GM19463 (cell line): ENCODE measurements at regions not wholly inside any gene's neighbourhood (a gene's known extent, or its start where the extent isn't known, plus 50 kb on each side); places are given as distances from the start of the nearest gene placed in this dataset.

ENCODE experiments used
- ATAC-seq: cut with Tn5 transposase; IDR thresholded peaks from one replicate; pipeline ENCODE4 v1.9.1; 2021; ENCODE audit warnings: mild to moderate bottlenecking, moderate library complexity; ENCODE audit not compliant: unreplicated experiment

DNA sequence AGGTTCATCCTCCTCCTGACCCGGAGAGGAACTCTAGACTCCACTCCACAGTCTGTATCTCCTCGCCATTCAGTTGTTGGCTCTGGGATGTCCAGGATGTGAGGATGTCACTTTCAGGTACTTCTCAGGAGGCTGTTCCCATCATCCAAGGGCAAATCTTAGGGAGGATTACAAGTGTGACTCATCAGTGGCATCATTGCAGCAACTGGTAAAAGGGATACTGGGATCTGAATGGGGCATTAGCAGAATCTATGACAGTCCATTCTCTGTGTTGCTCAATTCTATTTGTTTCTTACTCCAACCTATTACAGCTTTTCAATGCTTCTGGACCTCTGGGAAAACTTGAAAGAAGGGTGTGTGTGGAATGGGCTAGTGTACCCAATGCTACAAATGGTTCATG is 81.5 kb upstream of the FN1 start:
- no peak for ATAC-seq

DNA sequence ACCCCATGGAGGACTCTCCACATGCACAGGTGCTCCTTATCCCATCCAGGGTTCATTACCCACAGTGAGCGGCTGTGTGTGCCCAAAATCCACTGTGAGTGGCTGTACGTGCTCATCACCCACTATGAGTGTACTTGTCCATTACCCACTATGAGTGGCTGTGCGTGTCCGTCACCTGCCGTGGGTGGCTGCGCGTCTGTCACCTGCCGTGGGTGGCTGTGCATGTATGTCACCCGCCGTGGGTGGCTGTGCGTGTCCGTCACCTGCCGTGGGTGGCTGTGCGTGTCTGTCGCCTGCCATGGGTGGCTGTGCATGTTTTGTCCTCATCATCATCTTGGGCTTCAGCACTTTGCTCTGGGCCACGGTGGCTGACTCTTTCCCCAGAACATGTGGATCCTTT is 78.6 kb upstream of the FN1 start:
- no peak for ATAC-seq

DNA sequence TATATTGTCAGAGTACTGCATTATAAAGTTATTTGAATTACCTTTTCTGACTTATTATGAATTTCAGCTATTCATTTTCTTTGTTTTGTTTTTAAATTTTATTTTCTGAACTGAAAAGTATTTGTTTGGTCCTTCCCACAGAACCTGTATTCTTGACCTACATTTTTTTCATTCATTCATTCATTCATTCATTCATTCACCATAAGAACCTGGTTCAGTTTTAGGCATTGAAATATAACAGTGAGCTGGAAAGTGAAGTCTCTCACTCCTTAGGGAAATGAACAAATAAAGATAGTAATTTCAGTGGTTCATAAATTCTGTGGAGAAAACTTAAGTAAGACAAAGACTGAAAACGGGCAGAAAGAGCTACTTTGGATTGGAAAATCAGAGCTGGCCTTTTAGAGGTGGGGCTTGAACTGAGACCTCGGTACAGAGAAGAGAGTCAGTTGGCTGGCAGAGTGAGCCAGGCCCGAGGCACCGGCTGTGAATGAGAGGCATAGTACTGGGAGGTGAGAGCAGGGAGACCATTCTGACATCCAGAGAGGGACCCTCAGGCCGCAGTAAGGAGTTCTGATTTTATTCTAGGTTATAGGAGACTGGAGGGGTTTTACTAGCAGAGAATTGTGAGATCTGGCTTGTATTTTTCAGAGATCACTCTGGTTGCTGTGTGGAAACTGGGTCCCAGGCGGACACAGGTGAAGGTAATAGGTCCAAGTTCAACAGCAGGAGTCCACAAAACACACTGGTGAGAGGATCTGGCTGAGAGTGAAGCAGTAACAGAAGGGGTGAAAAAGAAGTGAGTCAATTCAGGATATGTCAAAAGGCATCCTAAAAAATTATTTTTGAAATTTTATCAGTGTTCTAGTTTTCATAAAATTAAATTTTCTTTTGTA is 75.8 kb upstream of the FN1 start:
- ATAC-seq = no peak

DNA sequence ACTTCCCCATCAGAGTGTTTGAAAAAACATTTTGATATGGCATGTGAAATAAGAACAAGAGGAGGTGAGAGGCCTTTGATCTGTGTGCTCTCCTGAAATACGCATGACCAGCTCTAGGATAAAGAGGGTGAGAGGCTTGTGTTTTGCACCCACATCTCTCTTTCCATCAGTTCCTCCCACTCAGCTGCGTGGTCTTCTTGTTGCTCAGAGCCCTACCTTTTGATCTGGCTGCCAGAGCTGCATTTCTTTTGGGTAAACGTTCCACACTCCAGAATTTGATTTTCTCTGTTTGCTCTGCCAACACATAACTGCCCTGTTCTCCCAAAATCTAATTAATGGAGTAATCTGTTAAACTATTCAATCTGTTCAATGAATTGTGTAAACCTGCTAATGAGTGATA is 72.0 kb upstream of the FN1 start:
- no peak for ATAC-seq

DNA sequence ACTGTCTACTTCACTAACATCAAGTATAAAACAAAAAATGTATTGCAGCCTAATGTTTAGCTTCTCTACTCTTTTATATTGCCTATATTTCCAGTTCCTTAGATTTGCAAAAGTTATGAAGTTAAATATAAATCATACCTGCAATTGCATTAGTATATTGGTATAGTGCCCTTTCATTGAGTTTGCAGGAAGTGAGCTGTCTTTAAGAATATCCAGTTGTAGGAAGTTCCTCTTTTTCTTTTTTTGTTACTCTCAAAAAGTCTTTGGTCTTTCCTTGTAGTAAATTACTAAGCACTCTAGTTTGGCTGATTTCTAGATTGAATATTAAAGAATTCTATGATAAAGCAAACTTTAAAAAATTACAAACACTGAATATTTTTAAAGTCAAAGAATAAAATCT is 71.3 kb upstream of the FN1 start:
- ATAC-seq = no peak

DNA sequence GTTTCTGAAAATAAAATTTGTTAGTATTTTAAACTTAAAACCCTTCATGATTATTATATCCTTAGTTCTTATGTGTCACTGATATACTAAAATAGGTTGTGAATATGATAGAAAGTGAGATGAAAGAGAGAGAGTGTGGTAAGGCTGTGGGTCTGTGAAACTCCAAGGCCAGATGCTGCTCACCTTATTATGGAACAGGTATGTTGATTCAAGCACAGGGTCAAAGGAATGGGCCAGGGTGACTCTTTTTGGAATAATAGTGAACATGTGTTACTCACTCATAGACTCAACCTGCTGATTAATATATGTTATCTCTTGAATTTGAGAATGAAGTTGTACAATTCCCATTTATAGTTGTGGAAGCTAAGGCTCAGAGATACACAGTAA is 70.7 kb upstream of the FN1 start:
- no peak for ATAC-seq

DNA sequence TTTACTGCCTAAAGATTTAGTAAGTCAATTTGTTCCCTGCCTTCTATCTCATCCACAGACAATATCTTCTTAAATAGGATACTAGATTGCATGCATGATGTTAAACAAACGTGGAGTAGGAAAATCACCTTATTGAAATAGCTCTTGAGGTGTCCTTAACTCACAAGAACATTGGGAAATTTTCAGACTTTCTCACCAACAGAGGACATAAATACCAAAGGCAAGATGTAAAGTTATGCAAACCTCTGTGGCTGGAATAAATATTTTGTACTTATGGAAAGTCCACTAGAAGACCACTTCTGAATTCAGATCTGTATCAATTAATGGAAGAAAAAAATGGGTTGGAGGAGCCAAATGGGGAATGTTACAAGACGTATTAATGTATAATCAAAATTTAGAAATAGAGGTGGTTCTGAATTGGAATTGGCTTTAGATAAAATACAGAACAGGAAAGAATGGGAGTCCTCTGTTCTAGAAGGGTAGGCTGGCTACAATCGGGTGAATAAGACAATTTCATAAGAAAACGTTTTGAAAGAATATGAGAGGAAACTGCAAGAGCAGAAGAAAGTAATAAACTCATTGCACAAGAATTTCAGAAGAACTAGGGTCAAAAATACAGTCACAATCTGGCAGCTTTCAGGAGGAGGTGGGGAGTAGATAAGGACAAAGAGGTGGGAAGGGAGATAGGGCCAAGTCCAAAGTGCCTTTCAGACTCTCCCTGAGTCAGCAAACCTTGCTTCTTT is 69.3 kb upstream of the FN1 start:
- ATAC-seq = no peak

DNA sequence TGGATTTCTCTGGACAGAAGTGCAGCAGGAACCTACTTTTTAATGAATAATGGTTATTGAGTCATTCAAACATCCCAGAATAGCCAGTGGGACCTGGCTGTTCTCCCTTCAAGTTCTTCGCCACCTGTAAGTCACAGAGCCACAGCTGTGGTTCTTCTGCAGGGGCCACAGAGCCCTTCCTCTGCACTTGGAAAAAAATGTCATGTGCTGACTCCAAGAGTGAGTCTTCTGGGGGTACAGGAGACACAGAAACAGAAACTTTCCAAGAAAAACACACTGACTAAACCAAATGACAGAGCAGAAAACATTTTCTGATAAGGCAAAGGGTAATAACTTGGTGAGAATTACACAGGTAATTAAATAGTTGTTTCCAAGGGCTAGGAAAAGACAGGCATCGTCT is 68.7 kb upstream of the FN1 start:
- no peak for ATAC-seq

DNA sequence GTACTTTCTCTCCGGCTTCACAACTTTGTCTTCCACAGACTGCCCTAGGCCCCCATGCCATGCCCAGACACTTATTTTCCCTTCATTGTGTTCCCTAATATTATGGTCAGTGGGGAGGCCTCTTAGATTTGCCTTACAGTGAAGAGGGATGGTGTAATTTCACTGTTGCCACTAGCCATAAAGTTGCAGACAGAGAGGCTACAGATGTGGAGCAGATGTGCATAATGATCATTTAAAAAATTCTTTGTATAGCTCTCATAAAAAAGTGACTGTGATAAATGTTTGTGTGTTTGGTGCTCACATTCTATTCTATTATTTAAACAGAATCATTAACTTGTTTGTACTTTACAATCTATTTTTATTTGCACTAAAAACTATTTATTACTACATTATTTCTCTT is 67.5 kb upstream of the FN1 start:
- ATAC-seq = no peak

DNA sequence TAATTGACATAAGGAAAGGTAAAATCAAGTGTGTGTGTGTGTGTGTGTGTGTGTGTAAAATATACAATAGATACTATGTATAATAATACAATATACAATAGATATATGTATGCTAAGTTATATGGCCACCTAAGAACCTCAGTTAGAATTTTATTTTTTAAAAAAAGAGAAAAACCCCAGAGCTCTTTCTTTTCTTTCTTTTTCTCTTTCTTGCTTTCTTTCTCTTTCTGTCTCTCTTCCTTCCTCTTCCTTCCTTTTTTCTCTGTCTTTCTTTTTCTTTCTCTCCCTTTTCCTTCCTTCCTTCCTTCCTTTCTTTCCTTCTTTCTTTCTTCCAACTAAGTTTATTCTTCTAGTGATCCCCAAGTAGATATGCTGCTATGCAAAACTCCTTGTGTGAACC is 64.6 kb upstream of the FN1 start:
- no peak for ATAC-seq

DNA sequence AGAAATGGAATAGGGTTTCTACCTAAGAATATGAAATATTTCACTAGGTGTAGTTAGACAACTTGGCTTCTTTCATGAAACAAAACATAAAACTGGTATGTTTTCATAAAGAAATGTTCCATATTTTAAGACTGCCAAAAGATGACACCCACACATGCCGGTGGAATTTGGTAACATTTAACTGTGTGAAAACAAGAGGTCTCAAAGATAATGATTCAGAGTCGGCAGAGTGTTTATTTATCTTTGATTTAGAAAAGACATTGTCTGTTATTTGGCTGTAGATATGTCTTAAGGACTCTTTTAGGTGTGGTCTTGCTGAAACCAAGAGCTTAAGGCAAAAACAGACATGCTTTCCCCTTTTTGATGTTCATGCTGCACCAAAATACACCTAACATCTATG is 63.5 kb upstream of the FN1 start:
- ATAC-seq = no peak

DNA sequence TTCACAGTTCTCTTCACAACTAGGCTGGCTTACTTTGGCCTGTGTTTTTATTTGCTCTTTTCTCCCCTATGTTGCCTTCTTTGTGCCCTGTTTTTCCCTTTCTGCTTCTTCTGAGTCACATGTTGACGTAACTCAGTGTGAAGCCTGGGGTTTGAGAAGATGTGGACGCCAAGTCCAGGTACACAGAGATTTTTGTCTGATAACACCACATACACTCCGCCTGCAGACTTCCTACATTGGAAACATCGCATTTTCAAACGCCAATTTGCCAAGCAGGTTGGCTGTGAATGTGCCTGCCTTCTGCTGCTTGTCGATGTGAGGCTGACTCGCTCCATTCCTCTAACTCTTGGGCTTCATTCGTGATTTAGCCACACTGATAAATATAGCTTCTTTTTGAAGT is 62.6 kb upstream of the FN1 start:
- ATAC-seq = no peak

DNA sequence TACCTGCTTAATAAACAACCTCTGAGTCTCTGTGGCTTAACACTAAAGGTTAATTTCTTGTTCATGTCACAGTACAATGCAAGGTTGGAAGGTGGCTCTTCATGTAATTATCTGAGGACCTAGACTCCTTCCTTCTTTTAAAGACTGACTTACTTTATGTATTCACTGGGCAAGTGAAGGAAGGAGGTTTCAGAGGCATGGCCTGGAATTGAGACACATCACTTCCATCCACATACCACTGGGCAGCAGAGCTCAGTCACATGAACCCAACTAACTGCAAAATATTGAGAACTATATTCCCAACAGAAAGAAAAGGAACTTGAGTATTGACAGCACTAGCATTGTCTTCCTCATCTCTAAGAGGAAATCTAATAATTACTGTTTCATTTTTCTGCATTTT is 57.5 kb upstream of the FN1 start:
- no peak for ATAC-seq

DNA sequence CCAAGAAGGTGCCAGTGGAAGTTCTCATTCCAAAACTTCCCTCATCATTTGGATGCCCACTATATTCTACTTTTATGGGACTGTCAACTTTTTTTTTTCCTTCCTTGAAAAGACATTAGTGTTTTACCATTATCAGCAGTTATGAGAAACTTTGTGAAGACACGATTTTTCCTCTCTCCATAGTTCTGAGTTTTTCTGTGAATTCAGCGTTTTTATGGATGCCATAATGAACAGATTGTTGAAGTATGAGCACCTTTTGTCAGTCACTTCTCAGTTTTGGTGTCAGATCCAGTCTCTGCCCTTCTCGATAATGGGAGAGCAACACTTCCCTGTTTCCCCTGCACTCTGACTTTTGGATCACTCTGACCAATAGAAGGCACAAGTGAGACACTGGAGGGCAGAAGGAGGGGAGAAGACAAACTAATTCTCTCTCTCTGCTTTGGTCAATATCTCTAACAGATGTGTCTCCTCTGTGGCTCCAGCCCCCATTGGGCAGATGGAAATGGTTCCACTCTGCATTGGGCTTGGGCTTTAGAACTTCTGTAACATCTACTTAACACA is 53.5 kb upstream of the FN1 start:
- ATAC-seq = no peak

DNA sequence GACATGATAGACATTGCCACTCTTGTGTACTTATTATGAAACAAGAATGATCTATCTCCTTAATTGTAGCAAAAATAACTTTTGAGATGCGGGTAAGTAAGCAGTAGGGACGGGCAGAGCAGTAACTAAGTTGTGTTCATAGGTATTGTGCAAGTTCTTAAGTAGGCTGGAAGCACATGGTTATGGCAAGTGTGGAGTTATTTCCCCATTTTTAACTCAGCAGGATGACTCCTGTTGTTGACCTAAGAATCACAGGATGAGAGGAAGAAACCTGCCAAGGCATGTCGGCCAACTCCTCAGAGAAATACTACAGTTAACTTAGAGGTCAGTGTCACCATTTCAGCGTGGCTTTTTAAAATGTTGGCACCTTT is 51.1 kb upstream of the FN1 start:
- no peak for ATAC-seq

DNA sequence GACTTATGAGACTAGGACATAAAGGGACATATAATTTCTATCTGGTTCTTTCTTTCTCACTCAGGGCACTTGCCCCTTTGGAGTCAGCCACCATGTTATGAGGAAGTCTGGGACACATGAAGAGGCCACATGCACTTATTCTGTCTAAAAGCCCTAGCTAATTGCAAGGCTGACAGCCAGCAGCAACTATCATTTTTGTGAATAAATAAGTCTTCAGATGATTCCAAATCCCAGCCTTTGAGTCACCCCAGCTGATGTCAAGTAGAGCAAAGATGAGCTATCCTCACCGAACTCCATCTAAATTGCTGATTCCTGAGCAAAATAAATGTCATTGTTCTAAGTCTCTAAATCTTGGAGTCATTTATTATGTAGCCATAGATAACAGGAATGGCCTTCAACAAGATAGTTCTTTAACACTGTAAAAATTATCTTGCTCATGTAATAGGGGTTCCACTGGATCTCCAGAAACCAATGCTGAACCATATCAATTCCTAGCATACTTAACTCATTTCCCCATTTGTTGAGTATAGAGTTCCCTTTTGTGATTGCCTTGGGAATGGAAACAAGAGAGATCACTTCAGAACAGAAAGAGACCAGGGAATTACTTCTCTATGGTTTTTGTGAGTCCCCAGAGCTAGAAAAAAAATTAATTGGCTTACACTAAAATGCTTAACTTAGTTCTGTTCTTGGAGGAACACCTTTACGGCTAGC is 50.6 kb upstream of the FN1 start:
- no peak for ATAC-seq
